HG02870 (cell line): ENCODE measurements at regions not wholly inside any gene's neighbourhood (a gene's known extent, or its start where the extent isn't known, plus 50 kb on each side); places are given as distances from the start of the nearest gene placed in this dataset.
"Not testable (repeated sequence)": the region's sequence is repeated elsewhere in the genome, so short reads cannot be mapped to it uniquely, and the experiment has no call there.

ENCODE experiments used
- ATAC-seq: cut with Tn5 transposase; IDR thresholded peaks from one replicate; pipeline ENCODE4 v1.9.1; 2021; ENCODE audit warnings: mild to moderate bottlenecking, moderate library complexity; ENCODE audit not compliant: unreplicated experiment

DNA sequence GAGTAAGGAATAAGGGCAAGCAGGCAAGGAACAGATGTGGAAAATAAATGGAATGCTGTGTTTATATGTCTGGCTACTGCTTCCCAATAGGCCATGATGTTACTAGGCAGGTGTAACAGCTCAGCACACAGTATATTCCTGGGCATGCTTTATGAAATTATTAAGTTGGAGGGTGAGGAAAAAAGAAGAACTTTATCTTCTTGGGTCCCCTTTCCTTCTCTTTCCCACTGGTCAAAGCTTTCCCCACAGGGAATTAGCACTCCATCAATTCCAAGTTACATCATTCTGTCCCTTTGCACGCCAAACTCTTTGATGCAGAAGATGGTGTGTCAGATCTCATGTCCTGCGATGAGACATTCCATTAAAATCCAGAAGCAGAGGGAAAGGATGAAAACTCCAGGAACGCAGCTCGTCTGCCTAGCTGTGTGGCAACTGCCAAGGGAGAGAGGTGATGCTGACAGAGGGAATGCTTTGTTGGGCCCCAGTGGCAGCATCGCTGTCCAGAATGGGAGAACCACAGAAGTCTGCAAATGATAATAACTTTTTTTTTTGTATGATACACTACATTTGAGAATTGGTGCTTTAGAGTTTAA lies 447.3 kb upstream of the ARRDC3 start:
- ATAC-seq, result no peak

DNA sequence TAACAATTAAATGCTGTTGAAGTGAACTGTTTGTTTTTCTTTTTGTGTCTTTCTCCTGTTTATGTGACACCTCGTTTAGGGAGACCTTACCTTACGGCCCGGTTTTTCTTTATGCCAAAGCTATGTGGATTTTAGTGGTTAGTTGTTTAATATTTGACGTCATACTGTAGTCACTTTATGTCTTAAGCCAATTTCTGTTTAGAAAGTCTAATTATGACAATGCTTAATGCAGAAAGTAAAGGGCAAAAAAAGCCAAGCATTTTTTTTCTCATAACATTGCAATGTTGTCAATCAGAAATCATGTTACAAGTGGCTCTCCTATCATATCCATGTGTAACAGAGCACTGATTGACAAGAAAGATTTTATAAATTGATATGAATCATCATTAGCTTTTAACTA lies 442.5 kb upstream of the ARRDC3 start:
- no peak for ATAC-seq

DNA sequence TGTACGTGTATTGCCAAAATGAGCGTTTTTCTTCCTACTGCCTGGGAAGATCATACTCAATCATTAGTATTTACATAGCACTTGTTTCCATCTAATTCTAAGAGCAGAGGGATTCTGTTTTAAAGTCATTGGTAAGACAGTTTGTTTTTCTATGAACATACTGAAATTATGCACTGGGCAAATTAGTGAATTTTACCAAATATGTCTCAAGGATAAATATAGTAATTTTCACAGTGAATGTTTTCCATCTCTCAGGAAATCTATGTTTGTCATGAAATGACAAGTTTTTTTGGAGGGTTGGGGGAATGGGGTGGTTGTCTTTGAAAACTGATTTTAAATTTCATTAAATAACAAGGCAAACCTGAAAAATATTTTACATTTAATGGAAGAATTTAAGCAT lies 441.3 kb upstream of the ARRDC3 start:
- ATAC-seq, result no peak

DNA sequence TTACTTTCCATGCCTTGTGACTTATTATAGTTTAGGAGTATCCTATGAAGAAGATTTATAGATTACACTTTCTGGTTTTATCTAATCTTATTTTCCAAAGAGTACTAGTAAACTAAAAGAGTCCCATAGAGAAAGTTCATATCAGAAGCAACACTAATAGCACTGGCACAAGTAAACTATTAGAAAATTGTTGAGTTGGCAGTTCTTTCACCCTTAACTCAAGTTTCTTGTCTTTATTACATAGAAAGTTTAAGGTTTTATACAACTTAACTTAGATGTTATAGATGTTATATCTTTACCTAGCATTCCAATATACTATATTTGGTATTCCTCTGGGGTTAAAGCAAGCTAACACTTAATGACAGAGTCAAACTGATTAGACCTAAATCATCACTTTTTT lies 437.8 kb upstream of the ARRDC3 start:
- ATAC-seq, result no peak

DNA sequence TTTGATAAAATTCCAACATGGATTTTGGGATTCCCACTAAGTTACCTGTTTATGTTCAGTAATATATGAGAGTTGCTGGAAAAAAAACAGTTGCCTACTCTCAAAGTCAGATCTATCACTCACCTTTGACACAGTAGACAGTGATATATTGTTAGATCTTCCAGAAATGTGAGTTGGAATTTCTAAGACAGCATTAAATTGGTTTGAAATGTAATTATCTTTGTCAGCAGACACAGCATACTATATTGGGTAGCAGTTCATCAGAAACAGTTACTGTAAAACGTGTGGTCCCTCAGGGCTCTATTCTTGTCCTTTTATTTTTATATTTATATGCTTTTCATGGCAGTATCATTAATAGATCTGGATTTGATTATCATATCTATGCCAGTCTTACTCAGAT lies 433.6 kb upstream of the ARRDC3 start:
- ATAC-seq, result no peak

DNA sequence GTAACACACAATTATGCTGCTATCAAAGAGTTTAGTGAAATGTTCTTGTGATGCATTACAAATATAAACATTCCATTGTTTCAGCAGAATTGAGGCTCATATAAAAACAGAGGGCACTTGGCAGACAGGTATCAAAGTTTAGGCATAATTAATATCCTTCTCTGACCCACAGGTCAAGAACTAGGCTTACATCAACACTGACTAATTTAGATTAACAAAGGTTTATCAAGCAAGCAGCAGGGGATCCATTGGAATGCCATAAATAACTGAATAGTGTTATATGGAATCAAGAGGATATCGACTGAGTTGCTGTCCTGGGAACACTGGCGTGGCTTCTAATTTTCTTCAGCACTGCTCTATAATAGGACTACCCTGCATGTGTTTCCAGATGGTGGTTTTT lies 414.5 kb upstream of the ARRDC3 start:
- no peak for ATAC-seq

DNA sequence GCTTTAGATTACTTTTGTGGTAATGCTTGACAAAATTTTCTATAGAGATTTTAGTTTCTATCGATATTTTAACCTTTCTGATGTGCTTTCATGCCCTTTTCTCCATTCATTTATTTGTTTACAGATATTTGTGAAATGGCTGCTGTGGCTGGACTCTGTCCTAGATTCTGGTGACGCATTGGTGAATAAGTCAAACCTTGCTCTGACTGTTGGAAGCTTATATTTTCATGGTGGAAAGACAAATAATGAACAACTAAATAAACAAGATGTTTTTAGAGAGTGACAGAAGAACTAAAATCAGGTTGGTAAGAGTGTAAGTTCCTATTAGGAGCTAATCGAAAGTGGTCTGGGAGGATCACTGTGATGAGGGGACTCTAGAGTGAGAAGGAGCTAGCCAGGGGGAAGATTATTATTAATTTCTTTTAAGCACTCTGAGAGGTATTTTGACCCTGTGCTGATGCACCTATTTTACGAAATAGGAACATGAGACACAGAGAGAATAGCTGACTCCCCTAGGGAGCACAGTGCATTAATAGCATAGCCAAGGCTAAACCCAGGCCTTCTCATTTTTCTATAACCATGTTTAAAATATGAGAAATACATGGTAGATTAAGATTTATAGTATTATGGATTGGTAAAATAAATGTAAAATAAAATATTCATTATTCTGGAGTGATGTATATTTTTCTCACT lies 411.9 kb upstream of the ARRDC3 start:
- ATAC-seq, result no peak

DNA sequence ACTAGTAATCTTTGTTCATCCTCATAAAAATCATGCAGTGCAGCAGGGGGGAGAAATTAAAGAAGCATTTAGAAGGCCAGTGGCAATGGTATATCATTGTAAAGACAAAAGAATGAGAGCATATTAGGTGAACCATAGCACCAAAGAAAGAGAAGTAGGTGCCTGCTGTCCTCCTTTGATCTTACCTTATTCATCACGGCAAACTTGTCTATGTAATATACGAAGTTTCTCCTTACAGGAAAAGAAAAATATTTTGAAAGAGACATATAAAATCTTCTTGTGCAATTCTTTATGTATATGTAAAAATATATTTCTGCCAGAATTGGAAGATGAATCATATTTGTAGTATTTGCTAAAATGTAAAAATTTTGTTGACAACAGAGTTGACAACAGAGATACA lies 411.3 kb upstream of the ARRDC3 start:
- ATAC-seq, result no peak

DNA sequence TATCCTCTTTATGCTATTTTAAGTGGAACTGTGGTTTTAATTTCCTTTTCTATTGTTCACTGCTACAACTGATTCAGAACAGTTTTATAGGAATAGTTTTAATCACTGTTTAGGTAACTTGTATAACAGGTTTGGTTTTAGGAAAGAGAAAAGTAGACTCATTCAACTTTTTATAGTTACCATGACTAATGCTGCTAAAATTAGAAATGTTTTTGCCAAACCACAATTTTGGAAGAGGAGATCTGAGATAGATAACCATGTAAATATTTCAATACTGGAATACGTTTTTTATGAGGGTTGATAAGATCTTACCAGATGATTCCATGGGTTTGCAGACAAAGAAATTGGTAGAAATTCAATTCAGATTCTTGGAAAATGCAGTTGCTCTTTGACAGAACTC lies 404.6 kb upstream of the ARRDC3 start:
- no peak for ATAC-seq

DNA sequence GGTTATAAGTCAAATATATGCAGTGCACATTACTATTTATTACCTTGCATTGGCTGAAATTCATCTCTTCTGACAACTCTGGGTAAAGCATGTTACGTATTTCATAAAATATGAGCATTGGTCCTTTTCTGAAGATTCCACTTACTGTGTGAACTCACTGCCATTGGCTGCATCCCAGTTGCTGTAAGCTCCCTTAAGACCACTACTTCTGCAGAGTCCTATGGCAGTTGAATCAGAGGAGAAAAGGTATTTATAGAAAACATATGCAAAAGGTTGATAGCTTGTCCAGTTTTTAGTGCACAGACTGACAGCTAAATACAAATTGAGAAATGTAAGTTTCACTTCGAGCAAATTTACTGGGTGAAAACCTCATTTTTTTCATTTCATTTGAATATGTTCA lies 394.6 kb upstream of the ARRDC3 start:
- no peak for ATAC-seq

DNA sequence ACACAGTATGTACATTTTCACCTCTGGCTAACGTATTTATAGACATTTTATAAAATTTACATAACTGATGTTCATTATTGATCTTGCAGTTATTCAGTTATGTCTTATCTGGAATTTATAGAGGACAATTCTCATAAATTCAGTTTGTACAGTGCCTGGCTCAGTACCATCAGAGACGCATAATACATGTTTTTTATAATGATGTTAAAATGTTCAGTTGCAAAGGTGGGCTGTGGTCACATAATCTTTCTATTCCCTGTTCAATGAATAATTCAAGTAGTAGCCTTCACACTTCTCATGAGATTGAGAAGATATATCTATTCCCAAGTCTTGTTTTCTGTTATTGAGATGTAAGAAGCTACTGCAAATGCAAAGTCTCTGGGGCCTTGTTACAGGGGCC lies 393.1 kb upstream of the ARRDC3 start:
- ATAC-seq, result no peak

DNA sequence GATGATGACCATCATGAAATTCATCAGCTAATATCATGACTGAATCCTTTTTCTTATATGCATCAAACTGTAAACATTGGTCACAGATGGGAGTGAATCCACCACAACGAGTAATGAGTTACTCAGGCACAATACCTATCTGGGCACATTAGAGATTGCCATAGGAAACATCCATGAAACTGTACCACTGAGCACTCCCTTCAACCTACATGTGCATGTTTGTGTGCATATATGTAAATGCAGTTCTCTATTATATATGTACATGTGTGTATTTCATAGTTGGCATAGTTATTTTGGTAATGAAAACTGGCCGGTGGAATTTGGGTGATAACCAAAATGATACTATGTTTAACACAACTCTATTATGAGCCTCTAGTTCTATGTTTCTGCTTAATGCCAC lies 387.3 kb upstream of the ARRDC3 start:
- ATAC-seq, result no peak

DNA sequence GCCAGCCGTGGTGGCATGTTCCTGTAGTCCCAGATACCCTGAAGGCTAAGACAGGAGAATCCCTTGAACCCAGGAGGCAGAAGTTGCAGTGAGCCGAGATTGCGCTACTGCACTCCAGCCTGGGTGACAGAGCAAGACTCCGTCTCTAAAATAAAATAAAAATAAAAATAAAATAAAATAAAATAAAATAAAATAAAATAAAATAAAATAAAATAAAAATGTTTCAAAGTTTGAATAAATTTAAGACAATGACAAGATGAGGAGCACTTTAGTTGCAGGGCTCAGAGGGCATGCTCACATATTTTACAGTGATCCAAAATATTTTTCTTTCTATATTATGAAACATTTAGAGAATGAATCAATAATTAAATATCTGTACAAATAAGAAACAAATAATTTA lies 374.3 kb upstream of the ARRDC3 start:
- ATAC-seq, result not testable (repeated sequence)

DNA sequence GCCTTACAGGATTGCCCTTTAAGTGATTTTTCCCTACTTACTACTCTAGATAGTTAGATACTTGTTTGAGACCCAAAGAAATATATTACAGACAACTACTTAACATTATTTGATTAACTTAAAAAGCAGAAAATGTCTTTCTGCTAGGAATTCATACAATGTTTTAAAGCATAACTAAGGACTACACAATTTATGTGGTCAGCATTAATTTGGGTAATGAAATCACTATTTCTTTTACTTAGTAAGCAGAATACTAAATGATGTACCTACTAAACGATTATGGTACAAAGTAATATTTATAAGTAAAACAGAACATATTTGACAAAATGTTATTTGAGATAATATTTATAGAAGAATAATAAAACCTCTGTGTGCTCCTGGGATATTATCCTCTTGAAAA lies 371.9 kb upstream of the ARRDC3 start:
- ATAC-seq, result no peak

DNA sequence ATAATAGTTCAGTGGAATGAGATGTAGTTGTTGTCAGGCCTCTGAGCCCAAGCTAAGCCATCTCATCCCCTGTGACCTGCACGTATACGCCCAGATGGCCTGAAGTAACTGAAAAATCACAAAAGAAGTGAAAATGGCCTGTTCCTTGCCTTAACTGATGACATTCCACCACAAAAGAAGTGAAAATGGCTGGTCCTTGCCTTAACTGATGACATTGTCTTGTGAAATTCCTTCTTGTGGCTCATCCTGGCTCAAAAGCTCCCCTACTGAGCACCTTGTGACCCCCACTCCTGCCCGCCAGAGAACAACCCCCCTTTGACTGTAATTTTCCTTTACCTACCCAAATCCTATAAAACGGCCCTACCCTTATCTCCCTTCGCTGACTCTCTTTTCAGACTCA lies 361.4 kb upstream of the ARRDC3 start:
- ATAC-seq, result not testable (repeated sequence)

DNA sequence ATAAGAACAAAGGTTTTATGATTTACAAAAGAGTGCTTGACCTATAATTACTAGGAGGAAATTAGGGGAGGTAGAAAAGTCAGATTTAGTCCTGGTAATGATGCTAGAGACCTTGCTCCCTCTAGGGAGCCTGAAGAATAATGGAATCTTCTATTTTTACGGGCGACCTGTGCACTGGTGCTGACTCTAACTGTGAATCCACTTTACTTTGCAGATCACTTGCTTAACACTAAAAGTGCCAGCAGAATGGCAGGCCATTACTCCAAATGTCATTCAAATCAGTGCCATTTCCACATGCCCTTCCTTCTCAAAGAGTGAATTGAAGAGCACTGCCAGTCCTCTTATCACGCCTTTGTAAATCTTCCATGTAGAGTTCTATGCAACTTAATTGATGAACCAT lies 359.4 kb upstream of the ARRDC3 start:
- no peak for ATAC-seq

DNA sequence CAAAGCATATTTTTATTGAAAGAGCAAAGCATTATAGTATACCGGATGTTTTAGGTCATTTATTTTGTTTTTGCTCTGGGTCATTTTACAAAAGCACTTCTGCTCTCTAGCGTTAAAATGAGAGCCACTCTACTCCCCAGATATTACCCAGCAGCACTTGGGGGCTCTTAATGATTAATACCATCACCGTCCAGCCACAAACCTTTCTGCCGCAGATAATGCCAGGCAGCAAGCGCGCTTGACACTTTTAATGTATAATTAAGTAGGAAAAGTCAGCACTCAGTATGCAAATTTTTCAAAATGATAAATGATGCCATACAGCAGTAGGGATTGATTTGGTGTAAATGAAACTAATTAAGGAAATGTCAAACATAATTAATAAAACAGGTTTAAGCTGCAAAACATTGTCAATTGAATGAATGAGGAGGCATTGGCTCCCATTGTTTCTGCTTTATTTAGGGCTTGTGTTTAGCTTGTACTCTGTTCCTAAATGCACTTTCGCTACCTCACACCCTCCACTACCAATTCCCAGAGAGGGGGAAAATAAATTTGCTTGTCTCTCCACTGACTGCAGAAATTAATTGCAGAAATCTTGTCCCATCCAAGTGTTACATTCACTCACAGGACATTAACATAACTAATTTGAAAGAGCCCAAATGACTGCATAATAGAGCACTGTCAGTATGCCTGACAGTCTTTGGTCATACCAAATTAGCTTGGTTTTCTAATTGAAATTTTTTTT lies 358.8 kb upstream of the ARRDC3 start:
- no peak for ATAC-seq

DNA sequence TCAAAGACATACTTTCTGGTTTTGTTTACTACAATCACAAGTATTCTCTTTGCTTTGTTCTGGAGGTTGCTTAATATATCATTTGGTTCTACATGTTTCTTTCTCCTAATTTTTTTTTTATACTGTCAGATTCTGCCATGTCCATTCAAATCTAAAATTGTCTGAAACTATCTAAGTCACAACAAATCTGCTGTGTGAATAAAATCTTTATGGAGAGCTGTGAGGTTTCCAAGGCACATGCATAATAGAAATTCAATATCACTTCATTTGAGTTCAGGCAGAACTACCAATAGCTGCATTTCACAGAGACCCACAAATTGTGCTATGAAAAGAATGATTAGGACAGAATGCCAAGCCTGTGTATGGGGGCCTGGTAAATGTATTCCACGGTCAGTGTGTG lies 346.9 kb upstream of the ARRDC3 start:
- ATAC-seq, result no peak

DNA sequence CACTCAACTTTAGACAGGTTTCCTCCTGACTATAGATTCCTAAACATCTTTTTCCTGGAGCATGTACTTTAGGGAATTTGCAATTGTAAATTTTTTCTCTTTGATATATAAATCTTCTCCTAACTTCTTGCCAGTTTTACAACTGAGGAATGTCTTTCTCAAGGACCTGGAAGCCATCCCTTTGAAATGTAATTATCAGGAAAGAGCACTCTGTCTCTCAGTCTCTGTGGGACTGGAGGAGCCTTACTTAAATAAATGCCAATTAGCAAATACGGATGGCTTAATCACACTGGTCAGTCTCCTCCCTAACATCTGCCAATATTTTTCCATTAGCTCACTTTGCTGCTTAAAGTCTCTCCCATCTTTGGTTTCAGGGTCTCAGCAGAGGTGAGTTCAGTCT lies 344.3 kb upstream of the ARRDC3 start:
- ATAC-seq, result no peak

DNA sequence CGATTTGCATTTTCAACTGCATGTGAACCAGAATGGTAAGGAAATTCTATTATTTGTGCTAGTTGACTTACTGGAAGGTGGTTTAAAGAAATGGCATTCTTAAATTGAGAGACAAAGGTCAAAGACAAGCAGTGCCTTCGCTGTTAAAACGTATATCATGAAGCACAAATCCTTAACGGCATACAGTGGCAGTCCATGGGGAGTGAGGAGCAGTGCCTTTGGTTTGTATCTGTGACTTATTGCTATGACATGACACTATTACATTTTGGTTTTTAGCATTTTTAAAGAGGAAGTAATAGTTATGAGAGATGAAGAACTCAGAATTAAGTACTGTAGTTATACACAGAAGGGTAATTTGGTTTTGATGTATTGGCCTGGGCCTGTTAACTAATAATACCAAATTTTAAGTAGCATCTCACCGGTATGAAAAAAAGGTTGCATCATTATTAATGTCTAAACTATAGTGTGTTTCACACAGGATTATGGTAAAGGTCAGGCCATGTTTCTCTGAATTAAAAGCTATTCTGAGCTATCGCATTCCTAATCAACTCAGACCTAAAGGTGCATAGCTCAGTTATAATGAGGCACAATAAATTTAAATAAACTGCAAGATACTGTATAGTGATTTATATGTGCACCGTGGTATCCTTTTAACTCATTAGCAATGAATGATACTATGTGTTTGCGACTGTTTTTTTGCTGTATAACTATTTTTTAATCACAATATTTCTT lies 339.8 kb upstream of the ARRDC3 start:
- ATAC-seq, result no peak

DNA sequence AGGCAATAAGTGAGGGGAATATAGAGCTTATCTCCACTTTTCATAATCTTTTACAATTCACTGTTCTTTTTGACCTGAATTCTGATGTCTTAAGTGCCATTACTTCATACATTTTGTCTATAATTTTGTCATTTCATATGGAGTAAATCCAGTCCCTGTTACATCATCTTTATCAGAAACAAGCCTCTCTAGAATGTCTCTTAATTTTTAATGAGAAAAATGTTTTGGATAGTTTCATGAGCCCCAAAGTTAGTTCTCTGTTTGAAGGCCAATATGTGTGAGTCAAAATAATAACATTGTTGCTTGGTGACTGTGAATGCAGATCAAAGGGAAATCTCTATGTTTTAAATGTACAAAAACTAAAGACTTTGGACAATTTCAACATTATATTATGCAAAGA lies 329.6 kb upstream of the ARRDC3 start:
- ATAC-seq, result no peak

DNA sequence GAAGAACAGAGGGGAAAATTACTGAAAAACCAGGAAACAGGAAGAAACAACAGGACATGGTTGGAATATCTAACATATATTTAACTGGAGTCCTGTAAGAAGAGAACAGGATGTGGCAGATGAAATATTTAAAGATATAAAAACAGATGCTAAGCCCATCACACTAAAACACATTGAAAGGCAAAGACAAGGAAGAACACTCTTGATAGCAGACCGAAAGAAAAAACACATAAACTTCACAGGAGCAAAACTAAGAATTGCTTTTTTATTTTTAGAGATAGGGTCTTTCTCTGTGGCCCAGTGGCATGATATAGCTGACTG lies 324.4 kb upstream of the ARRDC3 start:
- ATAC-seq, result no peak
